Hepatocyte (in vitro differentiated cells): ENCODE measurements at regions not wholly inside any gene's neighbourhood (a gene's known extent, or its start where the extent isn't known, plus 50 kb on each side); places are given as distances from the start of the nearest gene placed in this dataset.

Source experiments
- CTCF ChIP-seq: fragments of 200-600 bp; sonication (generic); IDR thresholded peaks from 2 replicates; pipeline ENCODE4 v1.5.1; 2016; ENCODE audit warnings: antibody characterized with exemption, mild to moderate bottlenecking; ENCODE audit not compliant: poor library complexity
- EZH2 ChIP-seq: fragments of 200-600 bp; sonication (generic); IDR thresholded peaks from 2 replicates; pipeline ENCODE4 v1.6.1; 2016; ENCODE audit warnings: antibody characterized with exemption, mild to moderate bottlenecking, borderline replicate concordance

GRCh38 chr10:130714742-130715467 is 578.7 kb downstream of the GLRX3 start:
- TF ChIP-seq CTCF: no peak
- no peak for TF ChIP-seq EZH2
